WTC11 (cell line): ENCODE measurements at regions not wholly inside any gene's neighbourhood (a gene's known extent, or its start where the extent isn't known, plus 50 kb on each side); places are given as distances from the start of the nearest gene placed in this dataset.

ENCODE experiments used
- CTCF ChIP-seq: fragments of 200-600 bp; IDR thresholded peaks from 2 replicates; pipeline ENCODE4 v1.8.0; 2022; ENCODE audit warnings: antibody characterized with exemption
- ETV6 ChIP-seq: sonication (generic); formaldehyde crosslinking; IDR thresholded peaks from 2 replicates; pipeline ENCODE4 v1.8.1; 2022; ENCODE audit warnings: mild to moderate bottlenecking, missing genetic modification reagents
- MLX ChIP-seq: sonication (generic); formaldehyde crosslinking; IDR thresholded peaks from 2 replicates; pipeline ENCODE4 v1.8.1; 2023; ENCODE audit warnings: mild to moderate bottlenecking, missing genetic modification reagents, moderate library complexity
- USF1 ChIP-seq: sonication (generic); formaldehyde crosslinking; IDR thresholded peaks from 2 replicates; pipeline ENCODE4 v1.8.0; 2022; ENCODE audit warnings: mild to moderate bottlenecking, missing genetic modification reagents
- ZNF281 ChIP-seq: sonication (generic); formaldehyde crosslinking; IDR thresholded peaks from 2 replicates; pipeline ENCODE4 v1.8.0; 2023; ENCODE audit warnings: mild to moderate bottlenecking, missing genetic modification reagents

GRCh38 chr10:129381741-129382140 is 85.3 kb upstream of the MGMT start:
- no peak for TF ChIP-seq CTCF
- TF ChIP-seq ETV6 (CRISPR knock-in tag) = no peak
- no peak for TF ChIP-seq USF1 (CRISPR knock-in tag)
- no peak for TF ChIP-seq ZNF281
- TF ChIP-seq MLX (CRISPR knock-in tag) = no peak
